Body of pancreas (tissue), 4 donors: ENCODE measurements at regions not wholly inside any gene's neighbourhood (a gene's known extent, or its start where the extent isn't known, plus 50 kb on each side); places are given as distances from the start of the nearest gene placed in this dataset.

Source experiments
- POLR2A ChIP-seq, 3 donors: fragments of 450-650 bp; IDR thresholded peaks; one replicate each; pipeline ENCODE4 v1.6.1; 2016; ENCODE audit warnings: antibody characterized with exemption in 3 of 3, mild to moderate bottlenecking in 2 of 3
- TF ChIP-seq, protein P1 (sequence below), 7 experiments: fragments of 450-650 bp in 4 of 7; fragments of 200-600 bp in 3 of 7; sonication (generic) in 3 of 7; IDR thresholded peaks; one replicate each; pipeline ENCODE4 v1.5.1; 2016 to 2019; ENCODE audit warnings: antibody characterized with exemption in 7 of 7

DNA sequence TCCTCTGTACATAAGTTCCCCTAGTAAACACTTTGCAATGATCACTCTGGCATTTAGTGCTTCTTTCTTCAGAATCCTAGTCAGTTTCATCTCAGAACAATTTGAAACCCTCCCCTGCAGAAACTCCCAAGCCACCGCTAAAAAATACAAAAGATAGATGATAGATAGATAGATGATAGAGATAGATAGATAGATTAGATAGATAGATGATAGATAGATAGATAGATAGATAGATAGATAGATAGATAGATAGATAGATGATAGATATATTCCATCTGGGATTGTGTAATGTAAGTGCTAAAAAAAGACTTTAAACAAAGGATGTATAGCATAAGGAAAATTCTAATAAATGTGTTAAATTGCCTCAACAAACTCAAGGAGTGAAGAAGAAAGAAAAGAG, 212.6 kb upstream of the POGK start:
- no peak for TF ChIP-seq POLR2A (IDR thresholded peaks at IDR 0.05)
- TF ChIP-seq, protein P1, sequence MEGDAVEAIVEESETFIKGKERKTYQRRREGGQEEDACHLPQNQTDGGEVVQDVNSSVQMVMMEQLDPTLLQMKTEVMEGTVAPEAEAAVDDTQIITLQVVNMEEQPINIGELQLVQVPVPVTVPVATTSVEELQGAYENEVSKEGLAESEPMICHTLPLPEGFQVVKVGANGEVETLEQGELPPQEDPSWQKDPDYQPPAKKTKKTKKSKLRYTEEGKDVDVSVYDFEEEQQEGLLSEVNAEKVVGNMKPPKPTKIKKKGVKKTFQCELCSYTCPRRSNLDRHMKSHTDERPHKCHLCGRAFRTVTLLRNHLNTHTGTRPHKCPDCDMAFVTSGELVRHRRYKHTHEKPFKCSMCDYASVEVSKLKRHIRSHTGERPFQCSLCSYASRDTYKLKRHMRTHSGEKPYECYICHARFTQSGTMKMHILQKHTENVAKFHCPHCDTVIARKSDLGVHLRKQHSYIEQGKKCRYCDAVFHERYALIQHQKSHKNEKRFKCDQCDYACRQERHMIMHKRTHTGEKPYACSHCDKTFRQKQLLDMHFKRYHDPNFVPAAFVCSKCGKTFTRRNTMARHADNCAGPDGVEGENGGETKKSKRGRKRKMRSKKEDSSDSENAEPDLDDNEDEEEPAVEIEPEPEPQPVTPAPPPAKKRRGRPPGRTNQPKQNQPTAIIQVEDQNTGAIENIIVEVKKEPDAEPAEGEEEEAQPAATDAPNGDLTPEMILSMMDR (IDR thresholded peaks at IDR 0.05): no peak
